HG02588 (cell line): ENCODE measurements at regions not wholly inside any gene's neighbourhood (a gene's known extent, or its start where the extent isn't known, plus 50 kb on each side); places are given as distances from the start of the nearest gene placed in this dataset.

Experiments
- ATAC-seq: cut with Tn5 transposase; IDR thresholded peaks from one replicate; pipeline ENCODE4 v1.9.1; 2021; ENCODE audit warnings: mild to moderate bottlenecking, moderate library complexity; ENCODE audit not compliant: unreplicated experiment

- no peak for ATAC-seq
These were observed 184.7 kb downstream of the MID1IP1 start for GRCh38 chrX:38985945-38986344.

GRCh38 chrX:38986586-38986985, 185.3 kb downstream of the MID1IP1 start:
- ATAC-seq = no peak

DNA sequence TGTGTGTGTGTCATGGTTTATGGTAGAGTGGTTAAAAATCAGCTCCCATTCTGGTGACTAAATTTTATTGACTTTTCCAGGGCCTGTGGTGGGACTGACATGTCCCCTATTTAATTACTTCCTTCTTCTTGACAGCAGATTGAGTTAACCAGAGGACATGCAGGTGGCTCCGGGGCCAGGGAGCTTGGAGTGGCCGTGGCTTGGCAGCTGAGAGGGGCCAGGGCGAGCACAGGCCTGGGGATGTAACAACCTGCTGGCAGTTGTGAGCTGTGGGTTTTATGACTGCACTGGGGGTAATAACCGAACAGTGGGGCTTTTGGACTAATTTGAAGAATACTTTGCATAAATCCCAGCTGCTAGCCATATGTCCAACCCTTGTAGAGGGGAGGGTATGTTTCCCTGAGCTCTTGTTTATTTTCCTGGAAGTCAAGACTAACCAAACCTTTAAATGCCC, 186.0 kb downstream of the MID1IP1 start:
- ATAC-seq = no peak

DNA sequence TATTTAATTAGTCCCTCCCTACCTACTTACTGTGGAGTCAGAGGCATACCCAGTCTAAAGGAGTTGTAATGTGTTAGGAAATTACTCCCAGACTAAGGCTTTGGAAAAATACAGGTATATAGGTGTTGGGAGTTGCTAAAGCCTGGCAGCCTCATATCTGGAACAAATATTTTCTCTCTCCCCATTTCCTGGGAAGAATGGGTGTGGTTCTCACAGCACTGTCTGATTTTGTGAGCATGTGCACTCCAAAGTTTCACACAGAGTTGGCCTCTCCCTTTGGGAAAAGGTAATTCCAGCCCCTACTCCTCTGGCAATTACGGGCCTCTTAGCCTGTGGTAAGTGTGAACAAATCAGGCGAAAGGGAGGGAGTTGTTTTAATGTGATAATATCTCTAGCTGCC, 187.0 kb downstream of the MID1IP1 start:
- ATAC-seq = no peak

GRCh38 chrX:38989076-38989475, 187.8 kb downstream of the MID1IP1 start:
- ATAC-seq = no peak

DNA sequence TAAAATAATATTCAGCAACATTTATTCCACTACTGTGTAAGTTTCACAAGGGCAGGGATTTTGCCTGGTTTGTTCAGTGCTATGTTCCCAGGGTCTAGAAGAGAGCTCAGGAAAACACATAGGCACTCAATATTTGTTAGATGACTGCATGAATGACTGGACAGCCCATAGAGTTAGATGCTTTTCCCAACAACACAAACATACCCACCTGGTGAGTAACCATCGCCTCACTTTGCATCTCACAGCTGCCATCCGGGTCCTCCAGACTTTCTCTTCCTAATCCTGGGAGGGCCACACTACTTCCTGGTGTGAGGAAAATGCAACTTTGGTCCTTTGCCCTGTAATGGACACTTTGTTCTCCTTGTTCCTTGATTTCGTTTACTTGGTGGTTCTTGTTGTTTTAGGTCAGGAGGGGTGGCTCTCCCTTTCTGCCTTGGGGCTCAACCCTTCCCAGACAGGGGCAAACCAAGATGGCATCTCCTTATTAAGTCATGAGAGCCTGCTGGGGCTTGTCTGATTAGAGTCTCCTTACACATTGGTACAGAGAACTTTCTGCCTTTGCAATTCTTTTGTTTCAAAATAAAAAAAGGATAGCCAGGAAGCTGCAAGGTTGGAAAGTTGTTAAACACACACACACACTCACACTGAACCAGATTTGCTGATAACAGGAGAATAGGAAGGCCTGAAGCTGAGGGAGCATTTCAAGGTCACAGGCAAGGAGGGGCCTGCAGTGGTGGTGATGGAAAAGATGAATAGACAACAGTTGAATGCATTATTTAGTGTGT, 190.6 kb downstream of the MID1IP1 start:
- no peak for ATAC-seq

DNA sequence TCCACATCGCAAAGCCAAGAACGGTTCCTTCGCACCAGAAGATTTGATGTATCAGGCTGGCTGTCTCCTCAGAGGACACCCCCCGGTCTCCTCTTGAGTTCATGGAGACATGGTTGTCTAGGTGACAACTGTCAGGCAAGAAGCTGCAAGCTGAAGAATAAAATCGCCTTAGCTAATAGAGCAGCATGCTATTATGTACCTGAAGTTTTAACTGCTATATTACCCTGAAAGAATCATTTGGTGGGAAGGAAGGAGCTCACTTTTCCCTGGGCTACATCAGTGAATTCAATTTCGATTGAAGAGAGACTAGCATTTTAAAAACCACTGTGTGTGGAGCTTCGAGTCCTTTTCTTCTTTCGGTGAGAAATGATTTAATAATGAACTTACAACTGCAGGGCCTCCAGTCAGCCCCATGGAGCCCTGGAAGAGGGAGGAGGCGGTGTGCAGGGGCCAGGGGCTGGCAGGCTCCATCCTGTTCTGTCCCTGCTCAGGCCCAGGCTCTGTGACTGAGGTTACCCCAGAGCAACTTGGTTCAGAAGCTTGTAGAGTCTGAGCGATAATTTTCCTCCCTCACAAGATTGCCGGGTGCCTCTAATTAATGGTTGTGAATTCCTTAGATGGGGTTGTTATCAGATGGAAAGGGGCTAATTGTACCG, 191.3 kb downstream of the MID1IP1 start:
- ATAC-seq = no peak

- no peak for ATAC-seq
These were observed 192.2 kb downstream of the MID1IP1 start for GRCh38 chrX:38993500-38993899.

DNA sequence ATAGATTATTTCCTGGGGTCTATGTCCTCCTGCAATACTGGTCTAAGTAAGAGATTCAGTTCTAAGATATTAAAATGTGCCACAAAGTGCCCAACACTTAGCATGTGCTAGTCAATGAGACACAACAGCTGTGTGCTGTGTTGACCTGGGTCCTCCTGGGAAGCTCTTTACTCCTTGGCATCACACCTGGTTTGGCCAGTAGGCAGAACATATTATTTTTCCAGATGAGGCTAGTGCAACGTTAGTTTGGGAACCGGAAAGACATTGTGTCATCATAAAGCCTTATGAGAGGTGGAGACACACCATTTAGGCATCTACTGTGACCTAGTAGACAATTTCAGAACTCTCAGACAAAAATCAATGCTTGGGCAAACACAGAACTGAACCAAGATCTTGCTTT, 197.8 kb downstream of the MID1IP1 start:
- ATAC-seq = no peak

DNA sequence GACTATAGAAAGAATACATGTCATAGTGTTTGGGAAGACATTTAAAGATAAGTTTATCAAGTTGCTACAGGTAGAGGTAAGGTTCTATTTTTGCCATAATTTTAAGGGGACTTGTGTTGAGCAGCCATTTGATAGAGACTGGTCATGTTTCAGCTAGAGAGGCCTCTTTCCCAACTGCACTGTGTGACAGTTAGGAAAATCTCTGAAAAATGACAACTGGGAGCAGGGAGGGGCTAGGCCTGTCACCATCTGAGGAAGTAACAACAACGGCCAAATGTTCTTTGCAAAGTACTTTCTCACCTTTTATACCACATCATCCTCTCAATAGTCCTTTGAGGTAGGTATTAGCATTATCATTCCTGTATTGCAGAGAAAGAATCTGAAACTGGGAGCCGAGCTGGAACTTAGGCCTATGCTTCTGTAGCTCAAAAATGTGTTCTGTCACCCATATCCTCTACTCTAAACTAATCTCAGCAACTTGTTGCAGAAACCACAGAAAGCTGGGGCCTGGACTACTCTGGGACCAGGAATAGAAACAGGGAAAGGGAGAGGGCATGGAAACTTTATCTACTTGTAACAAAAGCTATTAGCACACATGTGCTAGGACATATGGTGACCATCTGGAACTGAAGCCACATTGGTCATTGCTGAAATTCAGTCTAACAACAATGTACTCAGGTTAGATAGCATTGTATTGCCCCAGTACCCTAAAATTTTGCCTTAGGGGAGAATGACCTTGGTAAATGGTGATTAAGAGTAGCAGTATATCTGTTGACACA, 198.9 kb downstream of the MID1IP1 start:
- no peak for ATAC-seq

DNA sequence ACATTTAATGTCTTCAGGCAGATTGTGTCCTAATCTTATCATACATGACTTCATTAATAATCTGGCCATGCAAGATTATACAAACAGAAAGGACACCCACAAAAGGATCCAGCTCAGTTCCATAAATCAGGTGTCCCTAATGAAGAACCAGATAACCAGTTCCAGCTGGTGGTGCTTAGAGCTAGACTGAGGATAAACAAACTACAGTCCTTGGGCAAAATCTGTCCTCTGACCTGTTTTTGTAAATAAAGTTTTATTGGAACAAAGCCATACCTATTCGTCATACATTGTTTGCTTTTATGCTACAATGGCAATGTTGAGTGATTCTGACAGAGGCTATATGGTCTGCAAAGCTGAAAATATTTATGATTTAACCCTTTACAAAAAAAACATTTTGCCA, 199.5 kb downstream of the MID1IP1 start:
- no peak for ATAC-seq

DNA sequence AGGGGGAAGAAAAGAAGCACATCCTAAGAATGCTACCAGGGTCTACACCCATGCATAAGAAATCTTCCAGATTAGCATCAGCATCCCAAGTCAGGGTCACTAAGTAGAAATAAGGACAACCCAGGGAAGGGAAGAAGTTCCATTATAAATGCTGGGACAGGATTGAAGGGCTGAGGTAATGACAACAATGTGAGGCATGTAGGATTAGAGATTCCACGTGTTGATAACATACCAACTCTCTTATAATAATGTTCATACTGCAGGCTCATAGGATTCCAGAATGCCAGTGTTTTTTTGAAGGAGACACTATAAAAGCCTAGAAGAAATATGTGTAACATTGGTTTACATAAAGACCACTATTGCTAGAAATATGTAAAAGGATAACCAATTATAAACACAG, 201.2 kb downstream of the MID1IP1 start:
- ATAC-seq = no peak

- no peak for ATAC-seq
These were observed 207.3 kb downstream of the MID1IP1 start for GRCh38 chrX:39008549-39008948.

DNA sequence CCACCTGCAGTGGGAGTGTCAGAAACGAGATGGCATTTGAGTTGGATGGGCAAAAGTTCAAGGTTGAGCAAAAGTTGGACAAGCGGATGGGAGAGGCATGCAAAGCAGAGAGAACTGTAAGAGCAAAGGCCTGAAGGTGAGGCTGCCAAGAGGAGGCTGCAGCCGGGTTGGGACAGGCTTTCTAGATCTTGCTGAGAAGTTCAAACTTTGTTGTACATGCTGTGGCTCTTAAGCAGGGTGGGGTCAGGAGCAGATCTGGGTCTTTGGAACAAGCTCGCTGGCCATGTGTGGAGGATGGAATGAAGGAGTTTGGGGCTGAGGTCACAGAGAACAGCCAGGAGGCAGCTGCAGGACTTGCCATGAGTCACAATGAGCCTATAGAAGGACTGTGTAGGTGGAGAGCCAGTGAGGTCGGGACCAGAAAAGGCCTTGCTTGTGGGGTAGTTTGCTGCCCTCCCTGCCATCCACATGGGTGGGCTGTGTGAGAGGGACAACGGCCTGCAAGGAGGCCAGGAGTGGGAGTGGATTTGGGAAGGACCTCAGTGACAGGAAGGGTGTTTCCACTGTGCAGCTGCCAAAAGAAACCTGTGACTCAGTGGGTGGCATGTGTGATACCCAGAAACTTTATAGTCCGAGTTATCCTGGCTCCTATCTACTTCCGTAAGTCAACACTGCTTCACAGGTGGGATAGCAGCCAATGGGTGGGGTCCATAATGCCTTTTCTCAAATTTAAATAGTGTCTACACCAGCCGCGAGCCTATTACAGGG, 210.4 kb downstream of the MID1IP1 start:
- no peak for ATAC-seq

DNA sequence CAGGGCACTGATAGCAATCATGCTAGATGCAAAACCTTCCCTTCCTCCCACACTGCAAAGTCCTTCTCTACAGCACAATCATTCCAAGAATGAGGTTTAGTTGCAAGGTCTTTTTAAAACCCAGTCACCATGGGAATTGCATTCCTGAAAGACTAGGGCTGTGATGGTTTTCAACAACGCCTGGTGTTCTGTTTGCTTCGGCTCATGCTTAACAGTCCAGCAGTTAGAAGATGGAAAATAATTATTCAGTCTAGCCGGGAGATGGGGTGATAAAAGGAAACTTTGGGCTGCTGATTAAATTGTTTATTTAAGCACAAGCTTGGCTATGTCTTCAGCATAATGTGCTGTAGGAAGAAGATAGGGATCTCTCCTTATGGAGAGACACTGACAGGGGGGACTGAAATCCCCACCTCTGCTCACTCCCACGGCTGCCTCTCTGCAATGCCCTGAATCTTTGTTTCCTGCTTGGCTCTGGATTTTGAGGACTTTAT, 211.4 kb downstream of the MID1IP1 start:
- no peak for ATAC-seq

DNA sequence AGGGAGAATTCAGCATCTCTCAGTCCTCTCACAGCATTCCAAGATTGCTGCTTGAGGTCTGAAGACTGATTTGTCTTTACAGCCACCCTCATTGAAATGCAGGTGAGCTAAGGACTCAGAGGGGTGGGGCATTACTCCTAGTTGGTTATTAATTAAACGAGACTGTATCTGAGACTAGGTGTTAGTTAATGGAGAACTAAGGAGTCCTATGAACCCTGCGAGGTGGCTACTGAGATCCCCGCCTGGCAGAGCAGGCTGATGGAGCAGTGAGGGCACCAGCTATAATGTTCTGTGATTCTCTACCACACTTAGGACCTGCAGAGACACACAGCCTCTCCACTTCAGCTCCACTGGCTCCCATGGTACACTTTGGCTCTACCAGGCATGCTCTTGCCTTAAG, 215.3 kb downstream of the MID1IP1 start:
- ATAC-seq = no peak

GRCh38 chrX:39017077-39017476, 215.8 kb downstream of the MID1IP1 start:
- no peak for ATAC-seq

GRCh38 chrX:39017716-39018115, 216.5 kb downstream of the MID1IP1 start:
- ATAC-seq = no peak

DNA sequence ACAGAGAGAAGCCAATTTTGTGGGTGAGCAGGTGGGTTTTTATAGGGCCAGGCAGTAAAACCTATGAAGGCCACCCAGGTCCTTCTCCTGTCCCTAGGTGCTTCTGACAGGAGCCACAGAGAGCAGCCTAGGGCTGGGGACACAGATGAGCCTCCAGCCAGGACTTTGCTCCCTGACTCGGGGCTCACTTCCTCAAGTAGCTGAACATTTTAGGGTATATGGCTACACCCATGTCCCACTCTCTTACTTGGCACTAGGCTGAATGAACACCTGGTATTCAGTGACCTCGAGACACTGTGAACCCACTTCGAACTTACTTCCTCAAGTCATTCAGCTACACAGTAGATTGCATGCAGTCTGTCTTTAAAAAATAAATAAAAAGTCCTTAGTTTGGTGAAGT, 217.3 kb downstream of the MID1IP1 start:
- no peak for ATAC-seq

- ATAC-seq = no peak
These were observed 217.8 kb downstream of the MID1IP1 start for GRCh38 chrX:39019056-39019455.
